Activated CD4-positive, alpha-beta T cell treated with anti-CD3 and anti-CD28 coated beads, Interleukin-2, amount 10 ng/mL, durations not matched to agents 7 days and 5 days (primary cell): ENCODE measurements at regions not wholly inside any gene's neighbourhood (a gene's known extent, or its start where the extent isn't known, plus 50 kb on each side); places are given as distances from the start of the nearest gene placed in this dataset.

Source experiments
- CTCF ChIA-PET: fragments of 350-600 bp; sonication (Branson Sonifier 250); formaldehyde crosslinking; loops from one replicate; lab custom pipeline; 2021; ENCODE audit warnings: antibody characterized with exemption; lab: Charles Lee
- POLR2A ChIA-PET: fragments of 350-600 bp; sonication (Branson Sonifier 250); formaldehyde crosslinking; loops from one replicate; lab custom pipeline; 2021; ENCODE audit warnings: antibody characterized with exemption; lab: Charles Lee
- DNase-seq: peaks from one replicate; pipeline ENCODE4 v3.0.0-alpha.2; 2020
- H3K27ac Mint-ChIP-seq: one replicate; pipeline ENCODE4 v1.8.0; 2021; ENCODE audit warnings: mild to moderate bottlenecking, moderate library complexity, mixed read lengths
- H3K27me3 Mint-ChIP-seq: one replicate; pipeline ENCODE4 v1.8.0; 2021; ENCODE audit warnings: mixed read lengths
- H3K36me3 Mint-ChIP-seq: one replicate; pipeline ENCODE4 v1.8.0; 2021; ENCODE audit warnings: low read depth, mixed read lengths
- H3K4me1 Mint-ChIP-seq: one replicate; pipeline ENCODE4 v1.8.0; 2021; ENCODE audit warnings: mixed read lengths
- H3K4me3 Mint-ChIP-seq: one replicate; pipeline ENCODE4 v1.8.0; 2021; ENCODE audit warnings: mild to moderate bottlenecking, moderate library complexity, mixed read lengths
- H3K9me3 Mint-ChIP-seq: one replicate; pipeline ENCODE4 v1.8.0; 2021; ENCODE audit warnings: mixed read lengths

- H3K4me1 Mint-ChIP-seq, result no peaks in the 10 kb centered on the region
Observed at GRCh38 chr9:108138516-108138915, 648.9 kb upstream of the KLF4 start.

DNA sequence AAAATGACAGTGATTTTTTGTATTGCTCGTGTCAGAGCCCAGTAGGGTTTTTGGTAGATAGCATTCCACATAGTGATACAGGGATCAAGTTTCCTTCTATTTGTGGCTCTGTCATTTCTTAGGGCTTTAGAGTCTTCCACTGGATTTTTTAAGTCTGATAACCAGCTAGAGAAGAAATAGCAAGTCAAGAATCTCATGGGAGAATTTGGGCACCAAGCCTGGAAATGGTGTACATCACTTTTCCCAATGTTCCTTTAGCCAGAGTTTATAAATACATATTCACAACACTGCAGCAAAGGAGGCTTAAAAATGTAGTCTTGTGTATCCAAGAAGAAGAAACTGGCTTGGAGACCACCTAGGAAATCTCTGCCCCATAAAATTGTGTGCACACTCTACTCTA, 647.1 kb upstream of the KLF4 start:
- POLR2A ChIA-PET, result no interaction called here
- H3K27me3 Mint-ChIP-seq, result no peaks in the 10 kb centered on the region
- H3K4me1 Mint-ChIP-seq, result no peaks in the 10 kb centered on the region
- CTCF ChIA-PET, result no interaction called here
- no peaks in the 10 kb centered on the region for H3K9me3 Mint-ChIP-seq
- no peaks in the 10 kb centered on the region for H3K36me3 Mint-ChIP-seq
- H3K4me3 Mint-ChIP-seq, result no peak overlapping the region
- H3K27ac Mint-ChIP-seq, result no peak overlapping the region
- no peak for DNase-seq

More at GRCh38 chr9:108138516-108138915, 648.9 kb upstream of the KLF4 start:
- Mint-ChIP-seq H3K36me3 (no peaks in the 10 kb centered on the region), H3K4me3 (no peak overlapping the region), H3K27ac (no peak overlapping the region), H3K9me3 (no peaks in the 10 kb centered on the region), H3K27me3 (no peaks in the 10 kb centered on the region)
- ChIA-PET POLR2A (no interaction called here), CTCF (no interaction called here)
- no peak for DNase-seq

DNA sequence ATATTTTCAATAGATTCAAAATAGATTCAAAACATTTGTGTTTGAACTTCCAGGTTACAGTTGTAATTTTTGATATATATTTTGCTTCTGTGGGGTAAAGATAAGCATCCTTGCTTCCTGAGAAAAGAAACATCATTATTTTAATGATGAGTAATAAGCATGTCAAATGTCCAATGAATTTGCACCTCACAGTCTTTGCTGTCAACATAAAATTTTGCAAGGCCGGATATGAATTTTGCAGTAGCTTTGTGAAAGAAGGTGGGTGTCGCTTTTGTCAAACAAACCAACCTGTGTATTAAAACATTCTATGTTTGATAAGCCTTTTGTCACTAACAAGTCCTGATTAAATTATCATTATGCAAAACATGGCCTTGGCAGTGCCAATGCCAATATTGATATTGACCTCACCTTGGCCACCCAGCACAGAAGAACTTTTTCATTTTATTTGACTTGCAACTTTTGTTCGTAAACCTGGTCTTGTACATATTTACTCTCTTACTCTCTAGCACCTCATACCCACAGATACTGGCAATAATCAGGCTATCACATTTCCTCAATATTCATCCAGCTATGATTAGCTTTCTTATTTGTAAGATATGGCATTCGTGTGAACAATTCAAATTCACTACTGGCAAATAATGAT, 645.0 kb upstream of the KLF4 start:
- ChIA-PET POLR2A (no interaction called here), CTCF (no interaction called here)
- Mint-ChIP-seq H3K27ac (no peak overlapping the region), H3K4me1 (no peaks in the 10 kb centered on the region), H3K4me3 (no peak overlapping the region), H3K27me3 (no peaks in the 10 kb centered on the region), H3K9me3 (no peaks in the 10 kb centered on the region), H3K36me3 (no peaks in the 10 kb centered on the region)
- no peak for DNase-seq

DNA sequence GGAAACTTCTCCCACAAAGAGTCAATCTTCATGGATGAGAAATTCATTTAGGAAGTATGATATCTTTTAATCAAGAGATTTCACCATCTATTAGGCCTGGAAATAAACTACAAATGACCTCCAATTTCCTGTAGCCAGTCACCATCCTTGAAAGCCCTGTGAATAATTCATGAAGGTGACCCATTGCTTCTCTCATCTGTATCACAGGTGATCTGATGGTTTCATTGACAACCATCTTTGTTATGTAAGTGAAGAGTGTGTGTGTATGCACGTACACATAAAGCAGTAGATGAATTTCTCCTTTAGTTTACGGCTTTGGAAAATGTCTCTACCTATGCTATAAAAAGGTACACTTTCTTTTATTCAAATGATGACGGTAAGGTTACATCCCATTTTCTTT, 644.1 kb upstream of the KLF4 start:
- ChIA-PET CTCF (no interaction called here), POLR2A (no interaction called here)
- no peaks in the 10 kb centered on the region for H3K27me3 Mint-ChIP-seq
- H3K4me3 Mint-ChIP-seq, result no peak overlapping the region
- no peak overlapping the region for H3K27ac Mint-ChIP-seq
- no peaks in the 10 kb centered on the region for H3K4me1 Mint-ChIP-seq
- no peaks in the 10 kb centered on the region for H3K9me3 Mint-ChIP-seq
- H3K36me3 Mint-ChIP-seq, result no peaks in the 10 kb centered on the region
- DNase-seq, result no peak

DNA sequence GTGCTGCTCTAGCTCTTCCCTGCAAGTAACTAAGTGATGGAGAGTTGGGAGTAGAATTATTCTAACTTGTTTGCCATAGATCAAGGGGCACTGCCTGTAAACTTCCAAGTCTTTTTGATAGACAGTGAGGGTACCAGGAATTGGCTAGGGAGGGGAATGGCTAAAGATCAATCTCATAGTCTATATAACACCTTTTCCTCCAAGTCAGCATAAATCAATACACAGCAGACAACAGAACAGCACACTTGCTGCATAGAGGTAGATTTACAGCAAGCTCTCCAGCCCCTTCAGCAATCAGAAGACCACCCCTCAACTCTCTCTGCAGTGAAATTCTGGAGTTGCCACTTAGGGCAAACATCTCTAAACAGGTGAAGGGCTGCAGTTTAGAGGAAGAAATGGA, 643.5 kb upstream of the KLF4 start:
- Mint-ChIP-seq H3K4me3 (no peak overlapping the region), H3K27ac (no peak overlapping the region), H3K27me3 (no peaks in the 10 kb centered on the region), H3K9me3 (no peaks in the 10 kb centered on the region), H3K36me3 (no peaks in the 10 kb centered on the region), H3K4me1 (no peaks in the 10 kb centered on the region)
- ChIA-PET CTCF (no interaction called here), POLR2A (no interaction called here)
- no peak for DNase-seq

DNA sequence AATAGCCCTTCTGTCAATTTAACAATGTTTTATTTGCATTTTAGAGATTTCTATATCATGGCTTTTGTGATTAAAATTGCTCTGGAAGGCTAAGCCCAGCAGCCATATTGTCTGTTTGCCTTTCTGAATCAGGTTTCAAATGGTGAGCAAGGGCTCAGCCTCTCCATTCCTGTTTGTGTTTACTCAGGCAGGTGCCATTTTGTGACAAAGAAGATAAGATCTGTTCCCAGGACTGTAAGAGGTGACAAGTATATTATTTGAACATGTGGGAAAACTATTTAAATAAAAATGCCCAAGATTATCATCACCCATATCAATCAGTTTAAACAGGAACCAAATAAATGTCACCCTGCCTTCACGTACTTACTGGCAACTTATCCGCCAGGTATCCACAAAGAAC, 641.3 kb upstream of the KLF4 start:
- DNase-seq, result no peak
- H3K4me3 Mint-ChIP-seq, result no peak overlapping the region
- no peak overlapping the region for H3K27ac Mint-ChIP-seq
- no peaks in the 10 kb centered on the region for H3K36me3 Mint-ChIP-seq
- no peaks in the 10 kb centered on the region for H3K9me3 Mint-ChIP-seq
- ChIA-PET POLR2A (no interaction called here), CTCF (no interaction called here)
- no peaks in the 10 kb centered on the region for H3K4me1 Mint-ChIP-seq
- no peaks in the 10 kb centered on the region for H3K27me3 Mint-ChIP-seq

- H3K36me3 Mint-ChIP-seq, result no peaks in the 10 kb centered on the region
- no peak overlapping the region for H3K4me3 Mint-ChIP-seq
- H3K27ac Mint-ChIP-seq, result no peak overlapping the region
- ChIA-PET POLR2A (no interaction called here), CTCF (no interaction called here)
- peaks cover 4% of the 10 kb centered on the region for H3K9me3 Mint-ChIP-seq
- no peaks in the 10 kb centered on the region for H3K27me3 Mint-ChIP-seq
- DNase-seq, result no peak
- no peaks in the 10 kb centered on the region for H3K4me1 Mint-ChIP-seq
Observed at GRCh38 chr9:108125625-108126024, 636.1 kb upstream of the KLF4 start.

DNA sequence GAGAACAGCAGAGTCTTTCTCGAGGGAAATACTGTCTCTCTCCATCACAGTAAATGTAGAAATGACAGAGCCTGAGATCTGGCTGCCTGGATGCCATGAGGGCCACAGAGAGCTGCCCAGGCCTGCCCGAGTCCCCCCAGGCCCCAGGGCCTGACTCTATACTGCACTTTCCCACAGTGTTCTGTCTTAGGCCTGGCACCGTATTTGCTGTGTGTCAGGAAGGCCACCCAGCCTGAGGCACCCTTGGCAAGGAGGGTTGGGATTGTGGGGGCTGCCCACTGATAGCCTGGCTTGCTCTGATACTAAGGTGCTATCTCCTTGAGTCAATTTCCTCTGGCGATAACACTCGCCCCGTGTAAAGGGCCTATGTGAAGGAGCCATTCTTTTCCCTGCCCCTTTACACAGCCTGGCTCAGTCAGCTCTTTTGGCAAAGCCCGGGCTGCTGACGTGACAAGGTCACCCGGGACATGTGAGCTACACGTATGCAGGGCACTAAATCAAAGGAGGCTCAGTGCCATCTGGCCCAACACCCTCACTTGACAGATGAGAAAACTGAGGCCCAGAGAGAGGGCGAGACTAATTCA, 630.1 kb upstream of the KLF4 start:
- no peaks in the 10 kb centered on the region for H3K27me3 Mint-ChIP-seq
- H3K4me1 Mint-ChIP-seq, result no peaks in the 10 kb centered on the region
- H3K9me3 Mint-ChIP-seq, result peaks cover 4% of the 10 kb centered on the region
- ChIA-PET CTCF (no interaction called here), POLR2A (no interaction called here)
- no peak for DNase-seq
- no peak overlapping the region for H3K4me3 Mint-ChIP-seq
- no peak overlapping the region for H3K27ac Mint-ChIP-seq
- no peaks in the 10 kb centered on the region for H3K36me3 Mint-ChIP-seq

GRCh38 chr9:108117795-108118194, 628.2 kb upstream of the KLF4 start:
- Mint-ChIP-seq H3K4me3 (no peak overlapping the region), H3K27ac (no peak overlapping the region), H3K9me3 (peaks cover 4% of the 10 kb centered on the region), H3K4me1 (no peaks in the 10 kb centered on the region), H3K36me3 (no peaks in the 10 kb centered on the region), H3K27me3 (no peaks in the 10 kb centered on the region)
- no peak for DNase-seq
- POLR2A ChIA-PET, result no interaction called here
- CTCF ChIA-PET, result no interaction called here

DNA sequence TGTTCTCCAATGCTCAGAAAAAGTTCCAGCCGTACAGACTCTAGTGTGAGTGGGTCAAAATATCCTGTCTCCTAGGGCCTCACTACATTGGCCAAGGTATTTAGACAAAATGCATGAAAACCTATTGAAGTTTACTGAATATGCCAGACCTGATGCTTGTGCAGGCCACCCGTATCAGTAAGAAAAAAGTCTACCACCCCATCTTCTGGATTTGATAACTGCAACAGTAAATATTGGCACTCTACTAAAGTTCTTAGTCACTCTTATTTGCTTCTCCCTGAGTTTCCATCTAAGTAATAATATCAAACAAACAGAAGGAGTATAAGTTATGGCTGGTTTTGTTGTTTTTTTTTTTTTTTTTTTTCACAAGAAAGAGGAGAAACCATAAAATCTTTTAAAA, 627.7 kb upstream of the KLF4 start:
- Mint-ChIP-seq H3K36me3 (no peaks in the 10 kb centered on the region), H3K27me3 (no peaks in the 10 kb centered on the region), H3K27ac (no peak overlapping the region), H3K9me3 (peaks cover 4% of the 10 kb centered on the region), H3K4me1 (no peaks in the 10 kb centered on the region), H3K4me3 (no peak overlapping the region)
- POLR2A ChIA-PET, result no interaction called here
- CTCF ChIA-PET, result no interaction called here
- DNase-seq, result no peak

- H3K4me3 Mint-ChIP-seq, result no peak overlapping the region
- H3K4me1 Mint-ChIP-seq, result no peaks in the 10 kb centered on the region
- H3K36me3 Mint-ChIP-seq, result no peaks in the 10 kb centered on the region
- H3K9me3 Mint-ChIP-seq, result no peaks in the 10 kb centered on the region
- ChIA-PET CTCF (no interaction called here), POLR2A (no interaction called here)
- no peak overlapping the region for H3K27ac Mint-ChIP-seq
- no peaks in the 10 kb centered on the region for H3K27me3 Mint-ChIP-seq
- DNase-seq, result no peak
Observed at GRCh38 chr9:108113596-108113995, 624.0 kb upstream of the KLF4 start.

DNA sequence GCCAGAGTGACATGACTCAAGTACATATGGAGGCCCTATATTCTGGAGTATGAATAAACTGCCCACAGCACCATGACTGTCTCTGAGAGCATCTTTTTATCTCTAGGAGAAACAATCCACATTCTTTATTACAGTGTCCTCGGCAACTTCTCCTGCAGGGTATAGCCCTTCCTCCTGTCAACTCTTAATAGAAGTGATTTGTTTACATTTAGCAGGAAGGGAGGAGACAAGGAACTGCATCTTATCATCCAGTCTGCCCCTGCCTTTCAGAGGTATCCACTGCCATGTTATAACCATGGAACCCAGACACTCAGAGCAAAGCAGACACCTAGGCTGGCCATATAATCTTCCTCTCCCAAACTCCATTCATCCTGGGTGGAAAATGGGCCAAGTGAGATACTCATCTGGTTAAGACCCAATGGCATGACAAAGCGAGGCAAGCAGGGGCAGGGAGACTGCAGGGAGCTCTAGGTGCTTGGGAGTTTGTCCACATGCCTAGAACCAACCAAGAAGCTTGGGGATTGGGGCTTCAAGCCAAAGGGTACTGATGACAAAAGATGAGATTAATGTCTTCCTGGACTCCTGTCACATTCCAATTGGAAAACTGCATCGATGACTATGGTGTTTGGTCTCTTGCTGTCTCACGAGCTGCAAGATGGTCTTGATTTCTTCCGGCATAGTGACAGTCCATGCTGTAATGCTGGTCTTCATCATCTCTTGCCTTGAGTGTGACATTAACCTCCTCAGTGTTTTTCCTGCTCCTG, 620.5 kb upstream of the KLF4 start:
- no peaks in the 10 kb centered on the region for H3K4me1 Mint-ChIP-seq
- H3K4me3 Mint-ChIP-seq, result no peak overlapping the region
- H3K9me3 Mint-ChIP-seq, result no peaks in the 10 kb centered on the region
- H3K27ac Mint-ChIP-seq, result no peak overlapping the region
- H3K36me3 Mint-ChIP-seq, result no peaks in the 10 kb centered on the region
- no peak for DNase-seq
- POLR2A ChIA-PET, result no interaction called here
- H3K27me3 Mint-ChIP-seq, result no peaks in the 10 kb centered on the region
- CTCF ChIA-PET, result no interaction called here

DNA sequence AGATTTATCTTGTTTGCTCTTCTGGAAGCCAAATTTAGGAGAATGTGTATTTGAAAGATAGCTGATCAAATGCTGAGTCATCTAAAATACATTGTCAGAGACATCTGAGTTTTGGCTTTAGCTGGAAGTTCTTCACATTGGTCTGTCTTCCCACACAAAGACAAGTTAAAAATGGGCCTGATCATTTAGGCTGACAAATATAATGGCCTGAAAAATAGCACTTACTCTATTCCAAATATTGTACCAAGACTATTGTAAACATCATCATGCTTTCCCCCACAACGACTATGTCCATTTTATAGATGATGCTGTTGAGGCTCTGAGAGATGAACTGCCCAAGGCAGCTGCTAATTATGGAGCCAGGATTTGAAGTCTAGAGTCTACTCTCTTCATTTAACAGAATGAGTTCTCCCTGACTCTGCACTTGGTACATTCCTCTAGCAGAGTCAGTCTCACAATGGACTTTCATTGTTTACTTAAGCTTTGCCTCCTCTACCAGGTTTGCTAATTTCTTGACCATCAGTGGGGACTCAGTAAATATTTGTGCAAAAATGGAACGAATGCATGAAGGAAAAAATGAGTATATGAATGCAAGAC, 619.4 kb upstream of the KLF4 start:
- Mint-ChIP-seq H3K27ac (no peak overlapping the region), H3K27me3 (no peaks in the 10 kb centered on the region), H3K9me3 (no peaks in the 10 kb centered on the region), H3K4me1 (no peaks in the 10 kb centered on the region), H3K4me3 (no peak overlapping the region), H3K36me3 (no peaks in the 10 kb centered on the region)
- ChIA-PET CTCF (no interaction called here), POLR2A (no interaction called here)
- no peak for DNase-seq
